Thyroid gland (tissue), 4 donors: ENCODE measurements at regions not wholly inside any gene's neighbourhood (a gene's known extent, or its start where the extent isn't known, plus 50 kb on each side); places are given as distances from the start of the nearest gene placed in this dataset.

Experiments
- CTCF ChIP-seq, 6 experiments: fragments of 200-600 bp in 3 of 6; fragments of 450-650 bp in 3 of 6; sonication (generic) in 3 of 6; IDR thresholded peaks; one replicate each; pipeline ENCODE4 v1.5.1; 2016 to 2019; ENCODE audit warnings: antibody characterized with exemption in 6 of 6, mild to moderate bottlenecking in 2 of 6, inconsistent platforms in 1 of 6, moderate library complexity in 1 of 6
- POLR2A ChIP-seq, 2 donors: fragments of 450-650 bp; IDR thresholded peaks; one replicate each; pipeline ENCODE4 v1.6.1; 2017; ENCODE audit warnings: antibody characterized with exemption in 2 of 2, mild to moderate bottlenecking in 2 of 2, moderate library complexity in 1 of 2

- TF ChIP-seq CTCF (IDR thresholded peaks at IDR 0.05) (no peak), POLR2A (IDR thresholded peaks at IDR 0.05) (no peak)
These were observed 61.3 kb upstream of the PAX3 start for GRCh38 chr2:222360146-222360545.
